ENCODE measurements at regions not wholly inside any gene's neighbourhood (a gene's known extent, or its start where the extent isn't known, plus 50 kb on each side); places are given as distances from the start of the nearest gene placed in this dataset.

- TF ChIP-seq CTCF (IDR thresholded peaks at IDR 0.05): no peak
- no peak for TF ChIP-seq POLR2AphosphoS5 (IDR thresholded peaks at IDR 0.05)
These were observed 766.0 kb downstream of the RNF144A start for GRCh38 chr2:7683196-7683595.

Data from esophagus muscularis mucosa (tissue), 3 donors.